ENCODE measurements at regions not wholly inside any gene's neighbourhood (a gene's known extent, or its start where the extent isn't known, plus 50 kb on each side); places are given as distances from the start of the nearest gene placed in this dataset.

- DNase-seq, result no peak
Measured at GRCh38 chr2:216920143-216920876, 60.4 kb upstream of the TNP1 start.

GRCh38 chr2:216918088-216918680 is 58.3 kb upstream of the TNP1 start:
- no peak for DNase-seq

- no peak for DNase-seq
Measured at GRCh38 chr2:216916956-216917650, 57.2 kb upstream of the TNP1 start.

GRCh38 chr2:216915557-216916150 is 55.8 kb upstream of the TNP1 start:
- no peak for DNase-seq

- no peak for DNase-seq
Measured at GRCh38 chr2:216914491-216914890, 54.6 kb upstream of the TNP1 start.

GRCh38 chr2:216911886-216912285 is 52.0 kb upstream of the TNP1 start:
- no peak for DNase-seq

- no peak for DNase-seq
Measured at GRCh38 chr2:216911008-216911407, 51.1 kb upstream of the TNP1 start.

GRCh38 chr2:216909541-216910210 is 49.8 kb upstream of the TNP1 start:
- DNase-seq, result no peak

Measured in NCI-H1436 treated with DMSO at 0.1 percent for 48 hours (cell line).